ENCODE measurements at regions not wholly inside any gene's neighbourhood (a gene's known extent, or its start where the extent isn't known, plus 50 kb on each side); places are given as distances from the start of the nearest gene placed in this dataset.

DNA sequence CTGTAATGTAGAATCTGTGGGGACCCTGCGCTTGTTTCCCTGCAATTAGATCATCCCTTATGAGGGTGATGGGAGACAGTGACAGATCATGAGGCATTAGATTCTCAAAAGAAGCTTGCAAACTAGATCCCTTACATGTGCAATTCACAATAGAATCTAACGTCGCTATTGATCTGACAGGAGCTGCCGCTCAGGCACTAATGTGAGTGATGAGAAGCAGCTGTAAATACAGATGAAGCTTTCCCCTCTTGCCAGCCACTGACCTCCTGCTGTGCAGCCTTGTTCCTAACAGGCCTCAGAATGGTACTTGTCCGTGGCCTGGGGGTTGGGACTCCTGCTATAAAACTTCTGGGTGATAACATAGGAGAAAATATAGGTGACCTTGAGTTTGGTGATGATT, 1076.8 kb downstream of the PDHA2 start:
- Histone ChIP-seq H3F3A (ENCODE audit: control insufficient read depth, insufficient read depth) (no peaks in the 10 kb centered on the region), H3K9me2 (replicated peaks; ENCODE audit: control insufficient read depth, low read length) (no peaks in the 10 kb centered on the region; the same call in 1 of the 2 replicates), H3K4me3 (ENCODE audit: low read length) (no peak overlapping the region), H3K4me2 (ENCODE audit: low read length) (no peak overlapping the region), H3K4me1 (ENCODE audit: control insufficient read depth, low read length) (no peaks in the 10 kb centered on the region), H3K27ac (ENCODE audit: low read depth, low read length) (no peak overlapping the region), H4K20me1 (ENCODE audit: control insufficient read depth, insufficient read depth, low read depth, low read length) (no peaks in the 10 kb centered on the region), H3K79me2 (ENCODE audit: control insufficient read depth, low read length) (no peaks in the 10 kb centered on the region), H3K9me3 (ENCODE audit: control insufficient read depth, insufficient read depth, low read length) (no peaks in the 10 kb centered on the region), H3K36me3 (ENCODE audit: control insufficient read depth, low read length) (no peaks in the 10 kb centered on the region), H3K27me3 (ENCODE audit: control insufficient read depth, low read length) (no peaks in the 10 kb centered on the region)
- TF ChIP-seq, protein P1, sequence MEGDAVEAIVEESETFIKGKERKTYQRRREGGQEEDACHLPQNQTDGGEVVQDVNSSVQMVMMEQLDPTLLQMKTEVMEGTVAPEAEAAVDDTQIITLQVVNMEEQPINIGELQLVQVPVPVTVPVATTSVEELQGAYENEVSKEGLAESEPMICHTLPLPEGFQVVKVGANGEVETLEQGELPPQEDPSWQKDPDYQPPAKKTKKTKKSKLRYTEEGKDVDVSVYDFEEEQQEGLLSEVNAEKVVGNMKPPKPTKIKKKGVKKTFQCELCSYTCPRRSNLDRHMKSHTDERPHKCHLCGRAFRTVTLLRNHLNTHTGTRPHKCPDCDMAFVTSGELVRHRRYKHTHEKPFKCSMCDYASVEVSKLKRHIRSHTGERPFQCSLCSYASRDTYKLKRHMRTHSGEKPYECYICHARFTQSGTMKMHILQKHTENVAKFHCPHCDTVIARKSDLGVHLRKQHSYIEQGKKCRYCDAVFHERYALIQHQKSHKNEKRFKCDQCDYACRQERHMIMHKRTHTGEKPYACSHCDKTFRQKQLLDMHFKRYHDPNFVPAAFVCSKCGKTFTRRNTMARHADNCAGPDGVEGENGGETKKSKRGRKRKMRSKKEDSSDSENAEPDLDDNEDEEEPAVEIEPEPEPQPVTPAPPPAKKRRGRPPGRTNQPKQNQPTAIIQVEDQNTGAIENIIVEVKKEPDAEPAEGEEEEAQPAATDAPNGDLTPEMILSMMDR (IDR thresholded peaks at IDR 0.05; ENCODE audit: low read depth, low read length, poor library complexity, severe bottlenecking), result no peak
- no peak for TF ChIP-seq EZH2phosphoT487 (IDR thresholded peaks at IDR 0.05; ENCODE audit: borderline replicate concordance, low read length)

DNA sequence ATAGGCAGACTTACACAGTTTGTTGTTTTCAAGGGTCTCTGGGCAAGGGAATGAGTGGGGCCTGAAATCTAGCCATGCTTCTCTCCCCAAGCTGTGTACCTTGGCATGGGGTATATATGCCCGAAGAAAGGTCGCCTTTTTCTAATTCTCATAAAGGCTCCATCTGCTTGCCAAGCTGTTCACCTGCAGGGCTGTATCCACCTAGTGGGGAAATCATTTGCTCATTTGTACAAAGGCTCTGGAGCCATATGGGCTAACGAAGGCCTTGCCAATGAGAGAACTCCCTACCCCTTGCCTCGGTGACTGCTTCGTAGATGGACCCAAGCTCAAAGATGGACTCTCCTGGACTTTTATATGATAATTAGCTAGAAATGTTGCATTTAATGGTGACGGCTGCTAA, 1097.0 kb downstream of the PDHA2 start:
- TF ChIP-seq EZH2phosphoT487 (IDR thresholded peaks at IDR 0.05; ENCODE audit: borderline replicate concordance, low read length), result no peak
- TF ChIP-seq, protein P1 (IDR thresholded peaks at IDR 0.05; ENCODE audit: low read depth, low read length, poor library complexity, severe bottlenecking), result no peak
- H3K36me3 ChIP-seq (ENCODE audit: control insufficient read depth, low read length), result no peaks in the 10 kb centered on the region
- no peaks in the 10 kb centered on the region for H3K27me3 ChIP-seq (ENCODE audit: control insufficient read depth, low read length)
- H3F3A ChIP-seq (ENCODE audit: control insufficient read depth, insufficient read depth), result no peaks in the 10 kb centered on the region
- H3K9me2 ChIP-seq (replicated peaks; ENCODE audit: control insufficient read depth, low read length), result no peaks in the 10 kb centered on the region
- H3K4me2 ChIP-seq (ENCODE audit: low read length), result no peak overlapping the region
- H4K20me1 ChIP-seq (ENCODE audit: control insufficient read depth, insufficient read depth, low read depth, low read length), result no peaks in the 10 kb centered on the region
- H3K27ac ChIP-seq (ENCODE audit: low read depth, low read length), result no peak overlapping the region
- no peaks in the 10 kb centered on the region for H3K79me2 ChIP-seq (ENCODE audit: control insufficient read depth, low read length)
- no peaks in the 10 kb centered on the region for H3K9me3 ChIP-seq (ENCODE audit: control insufficient read depth, insufficient read depth, low read length)
- no peaks in the 10 kb centered on the region for H3K4me1 ChIP-seq (ENCODE audit: control insufficient read depth, low read length)
- no peak overlapping the region for H3K4me3 ChIP-seq (ENCODE audit: low read length)

DNA sequence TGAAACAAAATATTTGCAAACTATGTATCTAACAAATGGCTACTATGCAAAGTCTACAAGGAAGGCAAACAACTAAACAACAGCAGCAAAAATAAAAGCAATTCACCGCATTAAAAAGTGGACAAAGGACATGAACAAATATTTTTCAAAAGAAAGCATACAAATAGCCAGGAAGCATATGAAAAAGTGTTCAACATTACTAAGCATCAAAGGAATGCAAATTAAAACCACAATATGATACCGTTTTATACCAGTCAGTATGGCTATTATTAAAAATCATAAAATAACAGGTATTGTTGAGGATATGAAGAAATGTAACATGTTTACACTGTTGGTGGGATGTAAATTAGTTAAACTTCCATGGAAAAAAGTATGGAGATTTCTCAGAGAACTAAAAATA, 1106.7 kb downstream of the PDHA2 start:
- H3F3A ChIP-seq (ENCODE audit: control insufficient read depth, insufficient read depth), result no peaks in the 10 kb centered on the region
- H3K4me3 ChIP-seq (ENCODE audit: low read length), result no peak overlapping the region
- TF ChIP-seq, protein P1 (IDR thresholded peaks at IDR 0.05; ENCODE audit: low read depth, low read length, poor library complexity, severe bottlenecking), result no peak
- no peak for TF ChIP-seq EZH2phosphoT487 (IDR thresholded peaks at IDR 0.05; ENCODE audit: borderline replicate concordance, low read length)
- H3K9me3 ChIP-seq (ENCODE audit: control insufficient read depth, insufficient read depth, low read length), result no peaks in the 10 kb centered on the region
- H3K4me1 ChIP-seq (ENCODE audit: control insufficient read depth, low read length), result no peaks in the 10 kb centered on the region
- no peaks in the 10 kb centered on the region for H3K27me3 ChIP-seq (ENCODE audit: control insufficient read depth, low read length)
- no peak overlapping the region for H3K4me2 ChIP-seq (ENCODE audit: low read length)
- no peak overlapping the region for H3K27ac ChIP-seq (ENCODE audit: low read depth, low read length)
- no peaks in the 10 kb centered on the region for H4K20me1 ChIP-seq (ENCODE audit: control insufficient read depth, insufficient read depth, low read depth, low read length)
- H3K36me3 ChIP-seq (ENCODE audit: control insufficient read depth, low read length), result no peaks in the 10 kb centered on the region
- H3K9me2 ChIP-seq (replicated peaks; ENCODE audit: control insufficient read depth, low read length), result no peaks in the 10 kb centered on the region
- no peaks in the 10 kb centered on the region for H3K79me2 ChIP-seq (ENCODE audit: control insufficient read depth, low read length)

DNA sequence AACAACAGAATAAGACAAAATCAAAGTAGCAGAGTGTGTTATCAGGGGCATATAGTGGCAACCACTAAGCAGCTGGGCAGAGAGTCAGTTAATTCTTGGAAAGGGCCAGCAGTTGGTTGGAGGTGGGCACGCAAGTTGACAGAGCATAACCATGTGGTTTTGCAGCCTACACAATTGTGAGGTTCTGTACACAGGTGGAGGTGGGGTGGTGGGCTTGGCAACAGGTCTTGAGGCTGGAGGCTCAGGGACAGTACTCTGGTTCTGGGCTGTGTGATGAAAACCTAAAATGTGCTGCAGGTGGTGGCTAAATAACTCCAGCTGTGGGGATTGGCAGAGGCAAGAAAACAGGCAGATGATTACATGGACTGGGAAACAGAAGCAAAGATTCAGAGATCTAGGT, 1112.7 kb downstream of the PDHA2 start:
- Histone ChIP-seq H3K4me3 (ENCODE audit: low read length) (no peak overlapping the region), H3K9me2 (replicated peaks; ENCODE audit: control insufficient read depth, low read length) (no peaks in the 10 kb centered on the region), H3K27me3 (ENCODE audit: control insufficient read depth, low read length) (no peaks in the 10 kb centered on the region), H3K9me3 (ENCODE audit: control insufficient read depth, insufficient read depth, low read length) (no peaks in the 10 kb centered on the region), H3K27ac (ENCODE audit: low read depth, low read length) (no peak overlapping the region), H3F3A (ENCODE audit: control insufficient read depth, insufficient read depth) (no peaks in the 10 kb centered on the region), H3K79me2 (ENCODE audit: control insufficient read depth, low read length) (no peaks in the 10 kb centered on the region), H3K4me2 (ENCODE audit: low read length) (no peak overlapping the region), H3K36me3 (ENCODE audit: control insufficient read depth, low read length) (no peaks in the 10 kb centered on the region), H3K4me1 (ENCODE audit: control insufficient read depth, low read length) (no peaks in the 10 kb centered on the region), H4K20me1 (ENCODE audit: control insufficient read depth, insufficient read depth, low read depth, low read length) (no peaks in the 10 kb centered on the region)
- no peak for TF ChIP-seq EZH2phosphoT487 (IDR thresholded peaks at IDR 0.05; ENCODE audit: borderline replicate concordance, low read length)
- TF ChIP-seq, protein P1 (IDR thresholded peaks at IDR 0.05; ENCODE audit: low read depth, low read length, poor library complexity, severe bottlenecking), result no peak

Measured in DOHH2 (cell line).